WI38 (cell line): ENCODE measurements at regions not wholly inside any gene's neighbourhood (a gene's known extent, or its start where the extent isn't known, plus 50 kb on each side); places are given as distances from the start of the nearest gene placed in this dataset.

ENCODE experiments used
- H3K4me3 ChIP-seq: 2 replicates; pipeline ENCODE4 v1.5.1; 2011; ENCODE audit warnings: low read depth, mild to moderate bottlenecking, control low read depth, low read length
- CTCF ChIP-seq: IDR thresholded peaks from 2 replicates; pipeline ENCODE4 v1.5.1; 2012; ENCODE audit warnings: low read depth, mild to moderate bottlenecking, control low read depth, low read length

DNA sequence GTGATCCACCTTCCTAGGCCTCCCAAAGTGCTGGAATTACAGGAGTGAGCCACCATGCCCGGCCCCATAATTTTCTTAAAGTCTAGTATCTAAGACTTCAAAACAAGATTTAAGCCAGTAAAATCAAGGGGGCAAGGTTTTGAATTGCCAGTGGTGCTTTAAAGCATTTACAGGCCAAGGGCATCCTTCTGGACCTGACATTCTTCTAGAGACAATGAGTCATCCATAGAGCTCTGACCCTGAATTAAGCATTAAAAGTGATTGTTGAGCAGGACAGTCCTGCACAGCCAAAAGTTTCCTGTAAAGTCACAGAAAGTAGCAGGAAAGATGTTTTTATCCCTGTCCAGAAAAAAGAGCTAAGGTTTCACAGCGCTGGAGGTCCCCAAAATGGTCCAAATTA lies 50.9 kb upstream of the ATP12A start:
- no peak for TF ChIP-seq CTCF
- no peak overlapping the region for H3K4me3 ChIP-seq

GRCh38 chr13:24630121-24630520 lies 50.1 kb upstream of the ATP12A start:
- no peak for TF ChIP-seq CTCF
- H3K4me3 ChIP-seq, result no peak overlapping the region
